ENCODE measurements at regions not wholly inside any gene's neighbourhood (a gene's known extent, or its start where the extent isn't known, plus 50 kb on each side); places are given as distances from the start of the nearest gene placed in this dataset.

DNA sequence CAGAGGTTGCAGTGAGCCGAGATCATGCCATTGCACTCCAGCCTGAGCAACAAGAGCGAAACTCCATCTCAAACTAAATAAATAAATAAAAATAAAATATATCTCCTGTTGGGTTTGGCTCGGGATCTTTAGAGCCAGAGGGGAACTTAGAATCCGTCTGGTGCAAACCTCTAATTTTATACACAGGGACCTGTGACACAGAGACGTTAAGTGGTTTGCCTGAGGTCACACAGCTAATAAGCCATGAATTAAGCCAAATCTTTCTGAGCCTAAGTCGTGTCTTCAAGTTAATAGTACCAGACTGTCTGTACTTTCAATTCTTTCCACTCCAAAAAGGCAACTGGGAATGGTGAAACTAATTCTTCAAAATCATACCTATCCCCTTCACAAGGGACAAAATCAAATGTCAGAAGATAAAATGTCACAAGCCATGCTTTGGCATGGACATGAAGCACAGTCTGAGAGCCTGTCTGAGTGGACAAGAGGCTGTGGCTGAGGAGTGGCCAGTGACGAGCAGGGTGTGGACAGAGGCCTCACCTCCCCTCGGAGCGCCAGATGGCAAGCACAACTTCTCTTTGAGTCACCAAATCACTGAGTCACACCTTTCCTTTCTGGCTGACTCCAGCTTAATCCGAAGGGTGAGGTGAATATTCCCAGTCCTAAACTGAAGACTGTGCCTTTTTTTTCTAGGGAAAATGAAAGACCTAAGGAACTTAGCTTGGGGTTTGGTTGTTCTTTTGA is 177.4 kb downstream of the TFAP2A start:
- no peak for DNase-seq

DNA sequence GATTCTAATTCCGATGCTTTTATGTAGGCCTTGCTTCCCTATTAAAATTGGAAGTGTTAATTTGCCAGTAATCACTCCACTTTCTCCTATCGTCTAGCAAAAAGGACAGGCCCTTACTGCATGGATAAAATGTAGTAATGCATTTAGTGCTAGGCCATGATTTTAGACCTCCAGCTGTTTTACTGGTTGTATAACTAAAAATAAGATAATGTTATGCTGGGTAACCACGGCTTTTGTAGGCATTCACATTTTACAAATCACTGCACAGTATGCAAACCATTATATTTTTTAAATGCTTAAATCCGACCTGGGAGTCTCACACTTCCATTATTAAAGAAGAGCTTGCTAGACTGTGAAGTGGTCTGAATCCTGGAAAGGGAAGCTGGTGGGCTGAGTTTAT is 179.5 kb downstream of the TFAP2A start:
- no peak for DNase-seq

DNA sequence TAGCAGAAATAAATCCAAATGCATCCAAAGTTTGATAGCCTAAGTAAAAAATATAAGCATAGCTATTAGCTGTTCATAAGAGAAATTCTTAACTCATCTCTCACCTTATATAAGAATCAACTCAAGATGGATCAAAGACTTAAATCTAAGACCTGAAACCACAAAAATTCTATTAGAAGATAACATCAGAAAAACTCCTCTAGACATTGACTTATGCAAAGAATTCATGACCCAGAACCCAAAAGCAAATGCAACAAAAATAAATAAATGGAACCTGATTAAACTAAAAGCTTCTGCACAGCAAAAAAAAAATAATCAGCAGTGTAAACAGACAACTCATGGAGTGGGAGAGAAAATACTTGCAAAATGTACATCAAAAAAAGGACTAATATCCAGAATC is 184.3 kb downstream of the TFAP2A start:
- DNase-seq, result no peak

DNA sequence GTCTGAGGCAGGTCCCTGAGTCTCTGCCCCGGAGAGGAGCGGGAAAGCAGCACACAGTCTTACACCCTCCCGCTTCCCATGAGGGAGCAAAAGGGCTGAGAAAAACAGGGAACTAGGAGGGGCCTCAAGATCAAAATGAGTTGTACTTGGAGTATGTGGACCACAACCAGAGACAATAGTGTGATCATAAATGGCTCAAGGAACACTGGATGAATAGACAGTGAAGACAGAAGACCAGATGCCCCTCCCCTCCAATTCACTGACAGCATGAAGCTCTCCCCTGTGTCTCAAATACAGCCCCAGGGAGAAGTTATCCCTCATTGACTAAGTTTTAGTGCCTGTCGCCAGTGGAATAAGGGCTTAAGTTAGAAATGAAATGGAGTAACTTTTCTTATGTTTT is 191.0 kb downstream of the TFAP2A start:
- DNase-seq, result no peak

DNA sequence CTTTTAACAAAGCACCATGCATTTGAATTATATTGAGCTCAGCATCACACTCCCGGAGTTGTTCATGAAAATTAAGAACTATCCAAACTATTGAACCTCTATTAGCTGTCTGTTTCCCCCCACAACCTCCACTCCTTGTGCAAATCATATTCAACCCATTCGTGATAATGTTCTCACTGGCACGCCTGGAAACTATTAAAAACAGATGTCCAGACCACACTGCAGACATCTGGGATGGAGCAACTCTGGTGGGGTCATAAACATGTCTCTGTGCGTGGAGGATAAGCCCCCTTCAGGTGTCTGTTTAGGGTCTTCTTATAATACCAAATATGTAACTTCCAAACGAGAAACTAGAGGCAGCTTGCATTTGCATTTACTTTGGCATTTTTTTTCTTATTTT is 193.7 kb downstream of the TFAP2A start:
- DNase-seq, result no peak

DNA sequence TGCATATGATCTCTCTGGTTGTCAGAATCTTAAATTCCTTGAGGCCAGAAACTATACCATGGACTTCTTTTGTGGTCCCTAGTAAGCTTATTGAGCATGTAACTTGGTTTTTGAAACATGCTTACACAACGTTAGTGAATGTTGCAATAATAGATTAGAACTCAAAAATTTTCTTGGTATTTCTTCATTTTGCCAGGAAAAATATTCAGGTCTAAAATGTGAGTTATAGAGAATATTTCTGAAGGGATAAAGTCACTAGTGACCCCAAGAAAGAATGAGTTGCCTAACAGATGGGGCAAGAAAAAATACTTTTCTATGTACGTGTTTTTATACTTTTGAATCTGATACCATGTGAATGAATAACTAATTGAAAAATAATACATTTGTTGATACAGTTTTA is 195.4 kb downstream of the TFAP2A start:
- no peak for DNase-seq

DNA sequence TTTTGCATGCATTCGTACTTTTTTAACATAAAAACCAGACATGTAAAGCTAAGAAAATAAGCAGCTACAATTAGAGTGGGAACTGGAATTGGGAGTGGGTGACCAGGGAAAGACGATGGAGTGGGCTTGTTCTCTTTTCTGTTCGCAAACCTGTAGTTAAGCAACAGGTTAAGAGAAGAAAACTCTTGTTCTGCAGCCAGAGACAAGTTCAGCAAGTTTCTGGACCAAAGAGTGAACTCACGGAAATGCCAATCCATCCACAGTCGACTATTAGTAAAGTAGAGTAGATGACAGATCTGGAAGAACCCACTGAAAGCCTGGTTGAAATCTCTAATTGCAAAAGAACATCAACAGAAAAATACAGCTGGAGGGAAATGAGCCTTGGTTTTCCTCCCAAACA is 197.8 kb downstream of the TFAP2A start:
- no peak for DNase-seq

DNA sequence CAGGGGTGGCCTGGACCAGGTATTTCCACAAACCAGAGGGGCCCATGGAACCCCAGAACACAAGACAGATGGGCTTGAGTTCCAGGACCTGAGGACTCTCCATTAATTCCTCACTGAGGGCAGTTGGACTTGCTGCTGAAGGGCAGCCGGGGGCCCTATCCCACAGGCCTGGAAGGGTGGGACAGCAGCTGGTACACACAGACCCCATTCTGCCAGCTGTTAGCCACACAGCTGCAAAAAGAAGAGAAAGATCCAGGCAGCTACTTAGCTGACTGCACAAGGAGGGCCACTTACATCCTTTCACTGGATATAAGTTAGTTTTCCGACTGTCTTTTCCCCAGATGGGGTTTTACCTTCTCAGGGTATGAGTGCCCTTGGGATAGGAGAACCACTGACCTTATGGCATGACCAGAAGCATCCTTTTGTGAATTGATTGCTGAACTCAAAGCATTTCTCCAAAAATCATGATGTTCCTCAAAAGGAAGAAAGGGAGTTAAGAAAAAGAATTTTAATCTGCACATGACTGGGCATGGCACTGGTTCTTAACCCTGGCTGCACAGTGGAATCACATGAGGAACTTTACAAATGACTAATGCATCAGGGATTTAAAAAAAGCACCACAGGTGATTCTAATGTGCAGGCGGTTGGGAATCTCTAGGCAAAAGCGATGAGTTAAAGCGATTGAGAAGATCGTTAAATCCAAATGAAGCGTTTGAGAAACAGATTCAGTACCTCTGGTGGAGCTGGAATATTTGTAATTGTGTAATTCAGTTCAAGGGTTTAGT is 199.4 kb downstream of the TFAP2A start:
- DNase-seq, result no peak

DNA sequence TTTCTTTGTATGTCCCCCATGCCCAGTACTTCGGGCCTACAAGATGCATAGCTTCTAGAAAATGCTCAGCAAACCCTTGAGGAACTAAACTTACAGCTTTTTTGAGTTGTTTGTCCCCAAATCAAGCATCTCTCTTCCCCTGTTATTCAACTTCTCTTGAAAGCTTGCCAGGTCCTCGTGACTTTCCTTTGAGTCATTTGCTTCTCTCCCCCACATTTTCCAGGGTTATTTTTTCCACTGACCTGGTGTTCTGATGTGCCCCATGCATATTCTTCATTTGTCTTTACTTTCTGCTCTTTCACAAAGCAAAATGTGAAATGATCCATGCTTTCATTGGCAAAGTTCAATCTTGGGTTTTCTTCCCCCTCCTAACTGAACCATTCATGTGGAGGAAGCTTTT is 204.8 kb downstream of the TFAP2A start:
- no peak for DNase-seq

DNA sequence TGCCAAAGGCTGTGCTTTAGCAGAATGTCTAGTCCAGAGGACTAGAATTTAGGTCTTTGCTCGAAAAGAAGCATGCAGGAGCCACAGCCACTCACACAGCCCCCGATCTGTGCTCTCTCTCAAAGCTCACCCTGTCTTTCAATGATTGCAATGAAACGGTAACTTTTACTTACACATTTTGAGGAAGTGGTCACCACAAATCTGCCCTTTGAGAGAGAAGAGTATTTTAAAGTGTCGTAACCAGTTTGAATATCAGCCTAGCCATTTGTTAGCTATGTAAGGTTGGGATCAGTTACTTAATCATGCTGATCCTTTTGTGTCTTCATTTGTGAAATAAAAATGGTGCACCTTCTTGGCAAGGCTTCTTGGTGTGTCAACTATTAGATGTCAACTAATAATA is 209.0 kb downstream of the TFAP2A start:
- DNase-seq, result no peak

DNA sequence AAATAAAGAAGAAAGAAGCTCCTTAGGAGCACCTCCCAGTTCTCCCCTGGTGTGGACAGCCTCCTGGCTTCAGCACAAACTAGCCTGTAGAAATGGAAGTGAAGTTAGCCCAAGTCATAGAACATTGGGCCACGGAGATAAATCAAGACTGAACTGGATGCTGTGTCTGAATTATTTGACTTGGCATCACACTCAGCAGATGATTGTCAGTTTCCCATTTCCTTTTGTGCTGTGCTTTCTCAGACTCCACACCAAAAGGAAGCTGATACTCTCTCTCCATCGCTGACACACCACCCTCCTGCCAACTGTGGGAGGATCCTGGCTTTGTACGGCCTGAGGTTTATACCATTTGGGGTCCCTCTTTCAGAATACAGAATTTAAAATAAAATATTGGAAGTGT is 209.8 kb downstream of the TFAP2A start:
- no peak for DNase-seq

DNA sequence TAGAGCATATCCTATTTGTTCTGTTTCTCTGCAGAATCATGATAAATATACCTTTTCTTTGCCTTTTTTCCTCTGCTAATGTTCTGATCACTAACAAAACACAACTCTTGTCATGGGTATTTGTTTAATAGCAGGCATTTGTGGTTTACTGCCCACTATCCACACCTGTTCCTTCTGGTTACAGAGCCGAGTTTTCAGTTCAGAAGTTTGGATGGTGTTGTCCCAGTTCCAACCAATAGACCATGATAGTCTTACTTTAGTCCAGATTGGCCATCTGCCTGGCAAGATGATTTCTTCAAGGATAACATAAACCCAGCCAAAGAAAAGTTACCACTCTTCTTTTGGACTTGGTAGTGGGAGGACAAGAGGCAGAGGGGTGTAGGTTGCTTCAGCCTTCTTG is 211.2 kb downstream of the TFAP2A start:
- DNase-seq, result no peak

DNA sequence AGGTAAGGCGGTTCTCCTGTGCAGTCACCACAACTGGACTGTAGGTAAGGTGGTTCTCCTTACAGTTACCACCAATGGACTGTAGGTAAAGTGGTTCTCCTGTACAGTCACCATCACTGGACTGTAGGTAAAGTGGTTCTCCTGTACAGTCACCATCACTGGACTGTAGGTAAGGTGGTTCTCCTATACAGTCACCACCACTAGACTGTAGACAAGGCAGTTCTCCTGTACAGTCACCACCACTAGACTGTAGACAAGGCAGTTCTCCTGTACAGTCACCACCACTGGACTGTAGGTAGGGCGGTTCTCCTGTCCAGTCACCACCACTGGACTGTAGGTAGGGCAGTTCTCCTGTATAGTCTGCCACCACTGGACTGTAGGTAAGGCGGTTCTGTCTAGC is 212.3 kb downstream of the TFAP2A start:
- no peak for DNase-seq

DNA sequence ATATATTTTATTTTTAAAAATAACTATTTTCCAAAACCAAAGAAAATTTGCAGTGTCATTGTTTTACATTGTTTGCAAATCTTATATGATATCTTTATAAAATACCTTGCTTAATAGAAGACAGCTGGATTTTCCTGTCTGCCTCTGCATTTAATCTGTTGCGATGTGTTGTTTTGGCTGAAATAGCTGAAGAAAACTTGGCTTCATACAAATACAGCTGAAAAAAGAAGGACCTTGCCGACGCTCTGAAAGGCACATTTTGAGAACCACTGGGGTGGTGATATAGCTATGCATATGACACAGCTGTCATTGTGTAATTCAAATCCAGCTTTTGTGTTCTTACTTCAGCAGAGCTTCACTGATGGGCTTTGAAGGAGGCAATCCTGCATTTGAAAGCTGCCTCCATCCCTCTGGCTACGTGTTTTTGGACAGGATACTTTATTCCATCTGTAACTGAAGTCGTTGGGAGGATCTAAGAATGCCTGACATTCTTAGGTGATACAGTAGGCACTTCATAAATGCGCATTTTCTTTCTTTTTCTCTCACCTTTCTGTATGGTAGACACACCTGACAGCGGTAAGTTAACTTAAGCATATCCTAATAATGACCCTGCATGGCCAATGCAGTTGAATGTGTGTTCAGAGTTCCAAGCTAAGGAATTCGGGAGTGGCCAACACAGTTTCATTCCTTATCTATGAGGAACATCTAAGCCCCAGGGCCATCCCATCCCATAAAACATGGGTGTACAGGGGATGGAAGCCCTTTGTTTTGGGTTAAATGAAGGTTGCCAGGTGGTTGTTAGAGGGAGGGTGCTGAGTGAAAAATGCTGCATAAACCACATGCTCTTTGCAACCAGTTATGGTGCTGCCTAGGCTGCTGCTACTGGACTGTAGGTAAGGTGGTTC is 213.0 kb downstream of the TFAP2A start:
- DNase-seq, result peak; percentile 14

DNA sequence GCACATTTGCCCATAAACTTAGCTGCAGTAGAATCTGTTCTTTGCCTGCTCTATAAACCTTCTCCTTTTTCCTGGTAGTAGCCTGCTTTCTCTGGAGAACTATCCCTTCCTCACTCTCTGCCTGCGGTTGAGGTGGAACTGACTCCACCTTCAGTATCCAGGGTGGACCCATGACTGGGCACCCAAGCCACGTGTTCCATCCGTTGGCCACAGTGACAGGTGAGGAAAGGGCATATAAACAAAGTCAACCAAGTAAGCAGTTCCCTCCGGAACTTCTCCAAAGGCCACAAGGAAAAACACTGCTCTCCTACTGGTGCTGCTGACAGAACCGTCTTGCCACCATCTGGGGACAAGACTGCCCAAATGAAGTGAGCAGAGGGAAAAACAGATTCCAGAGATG is 218.8 kb downstream of the TFAP2A start:
- DNase-seq, result no peak

DNA sequence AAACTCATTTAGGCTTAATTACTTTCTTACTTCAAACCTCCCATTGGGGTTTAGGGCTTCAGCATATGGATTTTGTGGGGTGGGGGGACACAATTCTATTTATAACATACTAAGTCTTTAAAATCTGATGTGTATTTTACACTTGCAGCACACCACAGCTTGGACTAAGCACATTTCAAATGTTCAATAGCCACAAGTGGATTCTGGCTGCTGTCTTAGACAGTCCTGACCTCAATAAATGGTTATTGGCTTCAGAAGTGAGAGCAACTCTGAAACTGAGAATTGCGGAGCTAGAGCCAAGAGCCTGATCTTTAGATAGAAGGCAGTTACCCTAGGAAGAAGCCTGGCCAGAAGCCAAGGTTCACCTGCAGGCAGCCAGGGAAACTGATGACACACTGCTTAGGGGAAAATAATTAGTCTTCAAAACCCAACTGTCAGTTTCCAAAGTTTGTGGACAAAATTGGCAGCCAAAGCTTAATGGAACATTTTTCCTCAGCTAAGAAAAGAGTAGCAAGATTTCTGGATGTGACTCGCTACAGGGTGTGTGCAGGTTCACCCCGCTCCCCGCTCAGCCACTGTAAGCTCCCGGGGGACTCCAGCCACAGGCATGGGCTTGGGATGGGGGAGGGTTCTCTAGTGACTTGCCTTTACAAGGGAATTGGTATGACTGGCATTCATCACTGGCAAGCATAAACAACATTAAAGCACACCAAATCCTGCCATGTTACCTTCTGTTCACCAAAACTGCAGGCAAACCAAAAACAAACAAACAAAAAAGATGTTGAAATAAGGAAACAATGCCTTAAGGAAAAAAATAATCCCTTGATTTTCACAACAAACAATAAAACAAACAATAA is 219.8 kb downstream of the TFAP2A start:
- DNase-seq, result no peak

DNA sequence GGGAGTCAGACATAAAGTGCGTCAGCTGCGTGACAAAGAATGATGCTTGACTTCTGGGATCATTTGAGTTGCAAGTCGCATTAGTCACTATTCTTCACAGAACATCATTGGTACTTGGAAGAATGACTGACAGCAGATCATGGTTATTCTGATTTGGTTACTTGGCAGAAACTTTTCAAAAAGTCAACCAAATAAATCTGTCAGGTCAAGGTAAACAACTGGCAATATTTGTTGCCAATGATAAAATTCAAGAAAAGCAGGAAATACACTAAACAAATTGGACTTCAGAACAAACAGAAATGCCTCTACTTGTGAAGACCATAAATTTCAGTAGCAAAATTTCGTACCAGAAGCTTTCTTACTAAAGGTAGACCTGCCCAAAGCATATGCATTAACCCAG is 221.6 kb downstream of the TFAP2A start:
- DNase-seq, result no peak

DNA sequence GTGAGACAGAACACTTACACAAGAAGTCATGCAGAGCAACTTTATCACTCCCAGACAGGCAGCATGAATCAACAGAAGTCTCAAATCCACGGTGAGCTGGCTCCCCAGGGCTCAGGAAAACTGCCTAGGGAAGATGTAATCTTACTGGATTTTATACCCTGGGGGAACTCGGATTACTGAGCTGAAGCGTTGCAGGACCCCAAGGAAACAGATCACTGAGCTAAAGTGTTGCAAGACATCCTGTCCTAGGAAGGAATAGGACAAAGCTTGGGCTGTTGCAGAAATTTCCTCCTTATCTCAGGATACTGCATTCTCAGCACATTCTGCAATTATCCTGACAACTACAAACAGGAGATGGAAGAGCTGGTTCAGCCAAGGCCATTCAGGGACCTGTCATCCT is 224.8 kb downstream of the TFAP2A start:
- DNase-seq, result no peak

DNA sequence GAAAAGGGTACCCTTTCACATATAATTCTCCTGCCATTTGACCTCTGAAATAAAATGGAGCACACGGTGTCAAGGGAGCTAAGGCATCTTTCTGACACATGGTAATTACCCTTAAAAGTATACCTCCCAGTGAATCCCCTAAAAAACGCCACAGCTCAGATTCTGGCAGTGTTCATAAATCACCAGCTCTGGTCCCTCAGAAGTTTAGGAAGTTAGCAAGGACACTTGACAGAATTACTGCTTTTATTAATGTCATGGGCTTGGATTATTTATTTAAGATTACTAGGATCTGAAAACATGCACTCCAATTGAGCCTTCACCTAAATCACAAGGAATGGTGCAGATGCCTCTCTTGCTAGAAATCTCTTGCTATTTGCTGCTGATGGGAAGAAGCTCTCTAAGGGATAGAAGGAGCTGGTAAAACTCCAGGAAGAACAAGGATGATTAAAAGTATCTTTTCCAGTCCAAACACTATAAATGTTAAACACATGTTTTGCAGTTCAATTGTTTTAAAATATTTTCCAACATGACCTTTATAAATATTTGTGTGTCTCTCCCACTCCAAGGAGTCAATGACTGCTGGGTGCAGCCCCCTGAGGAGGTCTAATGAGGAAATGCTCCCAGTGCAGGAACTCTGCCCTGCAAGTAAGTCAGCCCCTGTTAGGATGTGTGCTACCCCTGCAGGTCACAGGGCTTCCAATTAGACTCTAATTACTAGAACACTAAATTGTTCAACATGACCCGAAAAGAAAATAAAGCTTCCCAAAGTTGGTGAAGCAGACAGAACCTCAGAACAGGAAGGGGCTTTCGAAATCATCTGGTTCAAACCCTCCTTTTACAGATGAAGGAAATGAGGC is 230.3 kb downstream of the TFAP2A start:
- DNase-seq, result peak; percentile 13

DNA sequence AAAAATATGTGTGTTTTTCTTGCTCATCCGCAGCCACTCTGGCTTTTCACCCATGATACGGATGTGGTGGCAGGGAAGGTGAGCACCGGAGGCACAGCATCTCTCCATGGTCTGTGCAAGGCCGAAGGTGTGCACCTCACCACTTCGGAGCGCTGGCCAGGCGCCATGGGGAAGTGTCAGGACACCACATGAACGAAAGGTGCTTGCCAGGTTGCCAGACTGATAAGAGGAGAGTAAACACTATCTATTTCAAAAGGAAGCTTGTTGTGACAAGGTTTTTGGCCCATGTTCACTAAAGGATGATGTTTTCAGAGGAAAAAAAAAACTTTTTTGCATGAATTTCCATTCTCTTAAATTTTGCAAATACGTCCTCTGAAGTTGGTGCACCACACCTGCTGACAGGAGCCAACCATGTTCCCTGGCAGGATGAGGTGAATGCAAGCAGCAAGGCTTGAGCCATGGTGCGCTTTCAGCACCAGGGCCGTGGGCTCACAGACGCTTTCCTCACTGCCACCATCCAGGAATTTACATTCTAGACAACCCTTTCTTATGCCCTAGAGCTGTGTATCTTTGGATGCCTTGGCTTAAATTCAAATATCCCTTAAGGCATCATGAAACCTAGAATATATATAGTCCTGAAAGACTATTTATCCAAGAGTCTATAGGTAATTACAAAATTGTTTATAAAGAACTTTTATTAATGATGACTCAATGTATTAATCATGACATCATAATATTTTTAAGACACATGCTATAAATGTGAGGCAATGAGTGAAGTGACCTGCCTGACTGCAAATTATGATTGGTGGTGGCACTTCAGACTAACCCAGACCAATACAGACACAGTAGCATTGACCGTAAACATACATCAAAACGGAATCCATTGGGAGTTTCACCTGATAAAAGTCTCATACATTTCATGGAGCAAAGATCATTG is 234.5 kb downstream of the TFAP2A start:
- no peak for DNase-seq

Data from skin of body (tissue), 1 donor.